K562 (cell line): ENCODE measurements at regions not wholly inside any gene's neighbourhood (a gene's known extent, or its start where the extent isn't known, plus 50 kb on each side); places are given as distances from the start of the nearest gene placed in this dataset.

Experiments
- ATAC-seq: fragments of 200-7000 bp; cut with Tn5 transposase; 3 replicates; pipeline ENCODE4 v1.9.1; 2020; ENCODE audit warnings: moderate library complexity
- BruUV-seq: library from RNA; stranded (reverse); fragments of 400-500 nt; replicated peaks from 2 replicates; lab custom pipeline; 2021; lab: Mats Ljungman, UMichigan
- CTCF ChIA-PET: fragments of 300-600 bp; formaldehyde crosslinking; extraction: SDS; loops from one replicate; lab custom pipeline; 2021; ENCODE audit warnings: low intra/inter-chr PET ratio; lab: Yijun Ruan, JAX
- POLR2A ChIA-PET: fragments of 300-600, 350-650 bp; sonication (Branson Sonifier 250); formaldehyde crosslinking; extraction: SDS; loops from one replicate; lab custom pipeline; 2021; ENCODE audit warnings: antibody characterized with exemption, inconsistent platforms; lab: Yijun Ruan, JAX
- DNase-seq, 4 experiments: peaks; one replicate each; pipeline versions ENCODE4 v3.0.0 to v3.0.0-alpha.2; 2011 to 2018; ENCODE audit warnings: low spot score in 3 of 4, mixed read lengths in 3 of 4; ENCODE audit errors: extremely low read depth in 1 of 4
- FAIRE-seq: peaks from 2 replicates; lab custom pipeline; 2011; peaks lifted over from hg19 to GRCh38; lab: Jason Lieb, UNC
- H2AFZ ChIP-seq: 2 replicates; pipeline ENCODE4 v1.6.0; 2011; ENCODE audit warnings: low read depth, low read length, control low read depth, inconsistent platforms
- H3K27ac ChIP-seq: fragments of 200-600 bp; 3 replicates; pipeline ENCODE4 v1.8.0; 2011; ENCODE audit warnings: low read depth, mild to moderate bottlenecking, control low read depth, inconsistent platforms, low read length, moderate library complexity, mixed read lengths; ENCODE audit errors: extremely low read depth
- H3K27me3 ChIP-seq, 2 experiments: fragments of 300-600 bp in 1 of 2; 2 replicates in 1 of 2; 3 replicates in 1 of 2; pipeline versions ENCODE4 v1.6.0 to v1.8.0; 2011; ENCODE audit warnings: inconsistent platforms in 2 of 2, low read length in 2 of 2, mild to moderate bottlenecking in 1 of 2, mixed read lengths in 1 of 2, moderate library complexity in 1 of 2; ENCODE audit not compliant: control insufficient read depth in 2 of 2, insufficient read depth in 2 of 2
- H3K36me3 ChIP-seq: fragments of 300-600 bp; 3 replicates; pipeline ENCODE4 v1.8.0; 2011; ENCODE audit warnings: mild to moderate bottlenecking, low read length, inconsistent platforms; ENCODE audit not compliant: control insufficient read depth, insufficient read depth
- H3K4me1 ChIP-seq, 2 experiments: fragments of 200-600 bp in 1 of 2; replicated peaks in 1 of 2; 2 replicates in 1 of 2; 3 replicates in 1 of 2; pipeline versions ENCODE4 v1.5.1 to v1.8.0; 2011; ENCODE audit warnings: inconsistent platforms in 2 of 2, low read length in 2 of 2, mild to moderate bottlenecking in 1 of 2, mixed read lengths in 1 of 2, moderate library complexity in 1 of 2; ENCODE audit not compliant: control insufficient read depth in 2 of 2, insufficient read depth in 2 of 2
- H3K4me2 ChIP-seq: 2 replicates; pipeline ENCODE4 v1.6.1; 2011; ENCODE audit warnings: low read length, control low read depth, inconsistent platforms, mixed read lengths; ENCODE audit not compliant: insufficient read depth
- H3K4me3 ChIP-seq: fragments of 200-600 bp; sonication (generic), shearing (Covaris generic); 2 replicates; pipeline ENCODE4 v1.5.1; 2016; ENCODE audit warnings: control low read depth, inconsistent platforms
- H3K79me2 ChIP-seq: fragments of 200-600 bp; 3 replicates; pipeline ENCODE4 v1.8.0; 2011; ENCODE audit warnings: low read length, inconsistent platforms; ENCODE audit not compliant: control insufficient read depth, insufficient read depth
- H3K9ac ChIP-seq, 2 experiments: 2 replicates each; pipeline versions ENCODE4 v1.6.0 to v1.6.1; 2011; ENCODE audit warnings: low read depth in 2 of 2, low read length in 2 of 2, control low read depth in 1 of 2, inconsistent platforms in 1 of 2, mild to moderate bottlenecking in 1 of 2, mixed read lengths in 1 of 2; ENCODE audit not compliant: insufficient read depth in 1 of 2
- H3K9me1 ChIP-seq: one replicate; pipeline ENCODE4 v1.6.0; 2011; ENCODE audit warnings: inconsistent platforms, mild to moderate bottlenecking, low read length, moderate library complexity; ENCODE audit not compliant: control insufficient read depth, insufficient read depth
- H3K9me3 ChIP-seq: replicated peaks from 2 replicates; pipeline ENCODE4 v1.5.1; 2011; ENCODE audit warnings: low read depth, low read length, inconsistent platforms; ENCODE audit not compliant: control insufficient read depth, insufficient read depth
- H4K20me1 ChIP-seq: replicated peaks from 2 replicates; pipeline ENCODE4 v1.6.1; 2011; ENCODE audit warnings: low read length, inconsistent platforms, mixed read lengths; ENCODE audit not compliant: control insufficient read depth, insufficient read depth
- CBX8 ChIP-seq: fragments of 200-600 bp; sonication (generic); IDR thresholded peaks from 2 replicates; pipeline ENCODE4 v1.6.1; 2012; ENCODE audit warnings: borderline replicate concordance, mixed run types, low read depth, mild to moderate bottlenecking, moderate library complexity, mixed read lengths, low read length, control low read depth, inconsistent platforms; ENCODE audit not compliant: poor library complexity, severe bottlenecking; ENCODE audit errors: extremely low read depth
- CEBPB ChIP-seq: fragments of 450-650 bp; IDR thresholded peaks from 2 replicates; pipeline ENCODE4 v1.6.1; 2016; ENCODE audit warnings: missing genetic modification characterization, missing compliant biosample characterization
- CEBPG ChIP-seq, 3 experiments: fragments of 200-800 bp in 1 of 3; sonication (Bioruptor generic) in 1 of 3; sonication (generic) in 1 of 3; formaldehyde crosslinking in 1 of 3; IDR thresholded peaks in 2 of 3; conservative IDR thresholded peaks in 1 of 3; 2 replicates each; pipeline versions ENCODE4 v1.6.1 to v1.8.0; 2016 to 2022; ENCODE audit warnings: missing compliant biosample characterization in 2 of 3, missing genetic modification characterization in 2 of 3, mild to moderate bottlenecking in 1 of 3, missing genetic modification reagents in 1 of 3
- COPS2 ChIP-seq: fragments of 450-650 bp; conservative IDR thresholded peaks from 2 replicates; pipeline ENCODE4 v1.6.1; 2016; ENCODE audit warnings: mild to moderate bottlenecking, moderate library complexity
- MYNN ChIP-seq, 2 experiments: sonication (generic); formaldehyde crosslinking in 1 of 2; IDR thresholded peaks; 2 replicates each; pipeline versions ENCODE4 v1.5.0 to v1.6.1; 2016 to 2020; ENCODE audit warnings: antibody characterized with exemption in 1 of 2, missing genetic modification reagents in 1 of 2
- PURB ChIP-seq: sonication (generic); formaldehyde crosslinking; IDR thresholded peaks from 2 replicates; pipeline ENCODE4 v1.9.0; 2021; ENCODE audit warnings: low read depth, mild to moderate bottlenecking, missing genetic modification reagents
- RUNX1 ChIP-seq: sonication (generic); IDR thresholded peaks from 2 replicates; pipeline ENCODE4 v1.6.1; 2016; ENCODE audit warnings: antibody characterized with exemption, low read depth
- TAF1 ChIP-seq: IDR thresholded peaks from 2 replicates; pipeline ENCODE4 v1.6.1; 2011; ENCODE audit warnings: mild to moderate bottlenecking, low read length, moderate library complexity; ENCODE audit not compliant: insufficient read depth, control insufficient read depth, severe bottlenecking; ENCODE audit errors: extremely low read depth
- ZC3H8 ChIP-seq: fragments of 450-650 bp; IDR thresholded peaks from 2 replicates; pipeline ENCODE4 v1.6.1; 2017
- ZNF316 ChIP-seq: fragments of 450-650 bp; IDR thresholded peaks from 2 replicates; pipeline ENCODE4 v1.6.1; 2016
- ZNF395 ChIP-seq: fragments of 200-800 bp; sonication (Bioruptor generic); IDR thresholded peaks from 2 replicates; pipeline ENCODE4 v1.6.1; 2017; ENCODE audit warnings: missing genetic modification characterization, missing compliant biosample characterization
- WGBS: fragments of 100-300 bp; shearing (Covaris generic); methylation state at CpG from one replicate; pipeline ENCODE4 v1.1.6; 2016; ENCODE audit warnings: low coverage, mixed read lengths; ENCODE audit not compliant: insufficient coverage; ENCODE audit errors: missing lambda C conversion rate; 5-methylcytosine and 5-hydroxymethylcytosine counted together
- in situ Hi-C: fragments of 300-500 bp; cut with MboI; formaldehyde crosslinking; loops from 4 replicates; pipeline ENCODE4 v1.15.0; 2018; ENCODE audit warnings: inconsistent platforms, mixed read lengths
- intact Hi-C: fragments of 100-400 bp; cut with micrococcal nuclease; formaldehyde crosslinking; loops from 2 replicates; pipeline ENCODE4 v1.14.2; 2022

- no peaks in the 10 kb centered on the region for H3K36me3 ChIP-seq
- no peaks in the 10 kb centered on the region for H3K9me1 ChIP-seq
- ATAC-seq = no peak
- H3K27me3 ChIP-seq = peaks cover 2 to 16% of the 10 kb centered on the region in 2 experiments; a peak in 3 of 5 replicates
- in situ Hi-C loops = loop anchor here (25.0 kb wide), 1 partner anchor 697 kb away; no protein-coding TSS in a partner anchor
- no peak overlapping the region for H2AFZ ChIP-seq
- no peaks in the 10 kb centered on the region for H3K9me3 ChIP-seq
- no peaks in the 10 kb centered on the region for H4K20me1 ChIP-seq
- CTCF ChIA-PET = no interaction called here
- POLR2A ChIA-PET = no interaction called here
- no peak overlapping the region for H3K9ac ChIP-seq
- no TSS peak for BruUV-seq
- H3K4me2 ChIP-seq = no peak overlapping the region
- no peaks in the 10 kb centered on the region for H3K79me2 ChIP-seq
- no peak overlapping the region for H3K4me3 ChIP-seq
- 0% methylated on average over 4 of the region's 8 CpGs for WGBS
- TF ChIP-seq CEBPG (CRISPR knock-in tag; IDR thresholded peaks at IDR 0.05) = no peak
- peak in 1 of 2 experiments; percentile 58; a peak in 2 of 4 replicates for TF ChIP-seq CEBPG (tag; conservative IDR thresholded peaks at IDR 0.05 in 1 of 2, IDR thresholded peaks at IDR 0.05 in 1 of 2)
- TF ChIP-seq CEBPB (tag) = peak; percentile 61
- TF ChIP-seq ZNF316 = no peak
- TF ChIP-seq, all 486 proteins: peak for 2
- intact Hi-C loops = no loop called here
- no peak for DNase-seq
- FAIRE-seq = no peak
- H3K4me1 ChIP-seq = no peaks in the 10 kb centered on the region
- no peak overlapping the region for H3K27ac ChIP-seq
Measured at GRCh38 chr17:5715478-5715877, 131.2 kb upstream of the NLRP1 start.

GRCh38 chr17:5718726-5719125, 134.4 kb upstream of the NLRP1 start:
- WGBS = 3% methylated on average over 4 of the region's 4 CpGs
- no peak for DNase-seq
- intact Hi-C loops = no loop called here
- Histone ChIP-seq H4K20me1 (no peaks in the 10 kb centered on the region), H3K4me2 (no peak overlapping the region), H3K9me3 (no peaks in the 10 kb centered on the region), H3K27ac (no peak overlapping the region), H3K79me2 (no peaks in the 10 kb centered on the region), H3K27me3 (peaks cover 2 to 16% of the 10 kb centered on the region in 2 experiments; a peak in 3 of 5 replicates), H3K4me3 (no peak overlapping the region), H3K9me1 (no peaks in the 10 kb centered on the region), H3K36me3 (no peaks in the 10 kb centered on the region), H3K9ac (no peak overlapping the region), H3K4me1 (no peaks in the 10 kb centered on the region), H2AFZ (no peak overlapping the region)
- no TSS peak for BruUV-seq
- POLR2A ChIA-PET = interaction anchor here (0.5 kb wide), 1 partner anchor 75 kb away, joined by 3 read pairs; no protein-coding TSS in a partner anchor
- in situ Hi-C loops = loop anchor here (25.0 kb wide), 1 partner anchor 694 kb away; no protein-coding TSS in a partner anchor
- FAIRE-seq = no peak
- CTCF ChIA-PET = no interaction called here
- ATAC-seq = no peak
- TF ChIP-seq TAF1 (no peak), CBX8 (no peak), RUNX1 (no peak), ZC3H8 (no peak), MYNN (IDR thresholded peaks at IDR 0.05) (no peak), MYNN (CRISPR knock-in tag; IDR thresholded peaks at IDR 0.05) (no peak), COPS2 (no peak), ZNF395 (CRISPR knock-in tag) (no peak), PURB (CRISPR knock-in tag) (no peak)
